ENCODE measurements at regions not wholly inside any gene's neighbourhood (a gene's known extent, or its start where the extent isn't known, plus 50 kb on each side); places are given as distances from the start of the nearest gene placed in this dataset.

DNA sequence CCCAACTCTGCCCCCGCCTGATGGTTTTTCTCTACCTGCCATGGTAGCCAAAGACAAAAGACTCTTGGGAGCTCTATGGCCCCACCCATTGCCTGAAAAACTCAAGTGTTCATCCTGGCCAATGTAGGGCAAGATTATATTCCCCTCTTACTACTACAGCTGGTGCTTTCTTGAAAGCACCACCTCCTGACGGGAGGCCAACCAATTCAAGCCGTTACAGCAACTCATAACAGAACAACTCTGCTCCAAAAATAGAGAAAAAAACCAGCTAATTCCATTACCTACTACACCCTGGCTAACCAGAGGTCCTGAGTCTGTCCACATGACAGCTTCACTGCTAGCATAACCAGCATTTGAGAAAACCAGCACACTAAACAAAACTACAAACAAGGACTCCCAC is 127.5 kb upstream of the GAREM1 start (continued):
- TF ChIP-seq, protein P1, sequence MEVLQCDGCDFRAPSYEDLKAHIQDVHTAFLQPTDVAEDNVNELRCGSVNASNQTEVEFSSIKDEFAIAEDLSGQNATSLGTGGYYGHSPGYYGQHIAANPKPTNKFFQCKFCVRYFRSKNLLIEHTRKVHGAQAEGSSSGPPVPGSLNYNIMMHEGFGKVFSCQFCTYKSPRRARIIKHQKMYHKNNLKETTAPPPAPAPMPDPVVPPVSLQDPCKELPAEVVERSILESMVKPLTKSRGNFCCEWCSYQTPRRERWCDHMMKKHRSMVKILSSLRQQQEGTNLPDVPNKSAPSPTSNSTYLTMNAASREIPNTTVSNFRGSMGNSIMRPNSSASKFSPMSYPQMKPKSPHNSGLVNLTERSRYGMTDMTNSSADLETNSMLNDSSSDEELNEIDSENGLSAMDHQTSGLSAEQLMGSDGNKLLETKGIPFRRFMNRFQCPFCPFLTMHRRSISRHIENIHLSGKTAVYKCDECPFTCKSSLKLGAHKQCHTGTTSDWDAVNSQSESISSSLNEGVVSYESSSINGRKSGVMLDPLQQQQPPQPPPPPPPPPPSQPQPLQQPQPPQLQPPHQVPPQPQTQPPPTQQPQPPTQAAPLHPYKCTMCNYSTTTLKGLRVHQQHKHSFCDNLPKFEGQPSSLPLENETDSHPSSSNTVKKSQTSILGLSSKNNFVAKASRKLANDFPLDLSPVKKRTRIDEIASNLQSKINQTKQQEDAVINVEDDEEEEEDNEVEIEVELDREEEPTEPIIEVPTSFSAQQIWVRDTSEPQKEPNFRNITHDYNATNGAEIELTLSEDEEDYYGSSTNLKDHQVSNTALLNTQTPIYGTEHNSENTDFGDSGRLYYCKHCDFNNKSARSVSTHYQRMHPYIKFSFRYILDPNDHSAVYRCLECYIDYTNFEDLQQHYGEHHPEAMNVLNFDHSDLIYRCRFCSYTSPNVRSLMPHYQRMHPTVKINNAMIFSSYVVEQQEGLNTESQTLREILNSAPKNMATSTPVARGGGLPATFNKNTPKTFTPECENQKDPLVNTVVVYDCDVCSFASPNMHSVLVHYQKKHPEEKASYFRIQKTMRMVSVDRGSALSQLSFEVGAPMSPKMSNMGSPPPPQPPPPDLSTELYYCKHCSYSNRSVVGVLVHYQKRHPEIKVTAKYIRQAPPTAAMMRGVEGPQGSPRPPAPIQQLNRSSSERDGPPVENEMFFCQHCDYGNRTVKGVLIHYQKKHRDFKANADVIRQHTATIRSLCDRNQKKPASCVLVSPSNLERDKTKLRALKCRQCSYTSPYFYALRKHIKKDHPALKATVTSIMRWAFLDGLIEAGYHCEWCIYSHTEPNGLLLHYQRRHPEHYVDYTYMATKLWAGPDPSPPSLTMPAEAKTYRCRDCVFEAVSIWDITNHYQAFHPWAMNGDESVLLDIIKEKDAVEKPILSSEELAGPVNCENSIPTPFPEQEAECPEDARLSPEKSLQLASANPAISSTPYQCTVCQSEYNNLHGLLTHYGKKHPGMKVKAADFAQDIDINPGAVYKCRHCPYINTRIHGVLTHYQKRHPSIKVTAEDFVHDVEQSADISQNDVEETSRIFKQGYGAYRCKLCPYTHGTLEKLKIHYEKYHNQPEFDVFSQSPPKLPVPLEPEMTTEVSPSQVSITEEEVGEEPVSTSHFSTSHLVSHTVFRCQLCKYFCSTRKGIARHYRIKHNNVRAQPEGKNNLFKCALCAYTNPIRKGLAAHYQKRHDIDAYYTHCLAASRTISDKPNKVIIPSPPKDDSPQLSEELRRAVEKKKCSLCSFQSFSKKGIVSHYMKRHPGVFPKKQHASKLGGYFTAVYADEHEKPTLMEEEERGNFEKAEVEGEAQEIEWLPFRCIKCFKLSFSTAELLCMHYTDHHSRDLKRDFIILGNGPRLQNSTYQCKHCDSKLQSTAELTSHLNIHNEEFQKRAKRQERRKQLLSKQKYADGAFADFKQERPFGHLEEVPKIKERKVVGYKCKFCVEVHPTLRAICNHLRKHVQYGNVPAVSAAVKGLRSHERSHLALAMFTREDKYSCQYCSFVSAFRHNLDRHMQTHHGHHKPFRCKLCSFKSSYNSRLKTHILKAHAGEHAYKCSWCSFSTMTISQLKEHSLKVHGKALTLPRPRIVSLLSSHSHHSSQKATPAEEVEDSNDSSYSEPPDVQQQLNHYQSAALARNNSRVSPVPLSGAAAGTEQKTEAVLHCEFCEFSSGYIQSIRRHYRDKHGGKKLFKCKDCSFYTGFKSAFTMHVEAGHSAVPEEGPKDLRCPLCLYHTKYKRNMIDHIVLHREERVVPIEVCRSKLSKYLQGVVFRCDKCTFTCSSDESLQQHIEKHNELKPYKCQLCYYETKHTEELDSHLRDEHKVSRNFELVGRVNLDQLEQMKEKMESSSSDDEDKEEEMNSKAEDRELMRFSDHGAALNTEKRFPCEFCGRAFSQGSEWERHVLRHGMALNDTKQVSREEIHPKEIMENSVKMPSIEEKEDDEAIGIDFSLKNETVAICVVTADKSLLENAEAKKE (CRISPR knock-in tag; IDR thresholded peaks at IDR 0.05), result no peak
- TF ChIP-seq POLR2AphosphoS5 (IDR thresholded peaks at IDR 0.05; ENCODE audit: low read depth), result no peak
- no peak for TF ChIP-seq JUNB (IDR thresholded peaks at IDR 0.05; ENCODE audit: unreplicated experiment)

DNA sequence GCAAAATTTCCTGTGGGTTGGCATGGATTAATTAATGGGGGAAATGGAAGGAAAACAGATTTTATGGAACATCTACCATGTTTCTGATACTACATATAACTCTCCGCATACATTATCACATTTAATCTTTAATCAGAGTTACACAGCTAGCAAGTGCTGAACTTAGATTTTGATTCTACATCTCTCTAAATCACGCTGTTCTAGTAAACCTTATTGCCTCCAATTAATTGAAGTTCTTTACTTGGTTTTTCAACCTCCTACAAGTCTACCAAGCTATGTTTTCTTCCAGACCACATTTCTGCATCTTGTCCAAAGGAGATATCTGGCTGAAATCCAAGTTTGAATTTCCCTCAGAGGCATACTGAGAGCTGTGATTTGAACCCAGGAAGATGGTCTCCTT is 125.8 kb upstream of the GAREM1 start:
- DNase-seq (ENCODE audit: low spot score) (no peak), ATAC-seq (no peak)
- no peaks in the 10 kb centered on the region for H3K36me3 ChIP-seq (ENCODE audit: insufficient read depth)
- H3K27me3 ChIP-seq (ENCODE audit: insufficient read depth), result no peaks in the 10 kb centered on the region
- H3K4me1 ChIP-seq (ENCODE audit: insufficient read depth), result no peaks in the 10 kb centered on the region
- H3K9me2 ChIP-seq (ENCODE audit: insufficient read depth), result no peaks in the 10 kb centered on the region; the same call in 1 of the 2 replicates
- no peak overlapping the region for H3K4me2 ChIP-seq
- Mint-ChIP-seq H3K27me3 (ENCODE audit: insufficient read depth, low read depth, poor library complexity) (no peaks in the 10 kb centered on the region), H3K4me3 (no peak overlapping the region), H3K36me3 (ENCODE audit: low read depth) (no peaks in the 10 kb centered on the region), H3K27ac (no peak overlapping the region), H3K9me3 (no peaks in the 10 kb centered on the region), H3K4me1 (peaks cover 2% of the 10 kb centered on the region; the same call in 2 of the 3 replicates)
- H3K27ac ChIP-seq (ENCODE audit: low read depth), result no peak overlapping the region
- H3K79me2 ChIP-seq (replicated peaks; ENCODE audit: insufficient read depth), result no peaks in the 10 kb centered on the region
- no peak overlapping the region for H3K4me3 ChIP-seq
- H4K20me1 ChIP-seq (replicated peaks; ENCODE audit: insufficient read depth), result no peaks in the 10 kb centered on the region
- H2AFZ ChIP-seq, result no peak overlapping the region
- no peaks in the 10 kb centered on the region for H3F3A ChIP-seq (replicated peaks; ENCODE audit: low read depth)
- TF ChIP-seq STAT1 (IDR thresholded peaks at IDR 0.05; ENCODE audit: unreplicated experiment) (no peak), NANOG (IDR thresholded peaks at IDR 0.05; ENCODE audit: borderline replicate concordance) (no peak), ZNF114 (CRISPR knock-in tag; IDR thresholded peaks at IDR 0.05) (no peak), CREB1 (CRISPR knock-in tag; IDR thresholded peaks at IDR 0.05; ENCODE audit: low read depth) (no peak), JUNB (IDR thresholded peaks at IDR 0.05; ENCODE audit: unreplicated experiment) (no peak), EZH2 (IDR thresholded peaks at IDR 0.05; ENCODE audit: low read depth, unreplicated experiment) (no peak), ZNF331 (CRISPR knock-in tag; IDR thresholded peaks at IDR 0.05; ENCODE audit: low read depth) (no peak)
- TF ChIP-seq, protein P2, sequence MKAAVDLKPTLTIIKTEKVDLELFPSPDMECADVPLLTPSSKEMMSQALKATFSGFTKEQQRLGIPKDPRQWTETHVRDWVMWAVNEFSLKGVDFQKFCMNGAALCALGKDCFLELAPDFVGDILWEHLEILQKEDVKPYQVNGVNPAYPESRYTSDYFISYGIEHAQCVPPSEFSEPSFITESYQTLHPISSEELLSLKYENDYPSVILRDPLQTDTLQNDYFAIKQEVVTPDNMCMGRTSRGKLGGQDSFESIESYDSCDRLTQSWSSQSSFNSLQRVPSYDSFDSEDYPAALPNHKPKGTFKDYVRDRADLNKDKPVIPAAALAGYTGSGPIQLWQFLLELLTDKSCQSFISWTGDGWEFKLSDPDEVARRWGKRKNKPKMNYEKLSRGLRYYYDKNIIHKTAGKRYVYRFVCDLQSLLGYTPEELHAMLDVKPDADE (IDR thresholded peaks at IDR 0.05), result no peak
- TF ChIP-seq, protein P1 (CRISPR knock-in tag; IDR thresholded peaks at IDR 0.05), result no peak

Measured in GM23338 (cell line).